ENCODE measurements at regions not wholly inside any gene's neighbourhood (a gene's known extent, or its start where the extent isn't known, plus 50 kb on each side); places are given as distances from the start of the nearest gene placed in this dataset.

DNA sequence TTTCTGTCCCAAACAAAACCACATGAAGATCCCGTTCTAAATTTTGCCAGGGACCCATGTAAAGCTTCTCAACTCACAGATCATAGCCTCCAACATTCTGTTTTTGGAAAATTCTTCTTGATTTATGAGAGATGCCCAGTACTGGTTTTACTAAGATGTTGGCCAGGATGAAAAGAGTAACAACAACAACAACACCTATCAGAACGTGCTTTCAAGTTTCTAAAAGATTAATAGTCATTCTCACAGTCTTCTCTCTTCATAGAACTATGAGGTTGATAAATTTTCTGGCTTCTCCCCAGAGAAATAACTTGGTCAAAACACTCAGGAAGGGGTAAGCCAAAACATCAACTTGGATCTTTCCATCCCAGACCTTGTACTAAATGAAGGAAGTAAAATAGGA is 567.5 kb upstream of the IGFBP3 start (continued):
- TF ChIP-seq ATF2 (IDR thresholded peaks at IDR 0.05; ENCODE audit: low read length) (no peak), NANOG (IDR thresholded peaks at IDR 0.05; ENCODE audit: insufficient read depth, low read depth, low read length, poor library complexity, severe bottlenecking) (no peak)

Data from H1 (cell line).